ENCODE measurements at regions not wholly inside any gene's neighbourhood (a gene's known extent, or its start where the extent isn't known, plus 50 kb on each side); places are given as distances from the start of the nearest gene placed in this dataset.
A peak's percentile ranks its signal among the peaks of the same experiment; 100 is the strongest.

GRCh38 chr12:46472893-46473633, 100.5 kb upstream of the SLC38A2 start:
- Histone ChIP-seq H2BK5ac (ENCODE audit: low read depth, low read length, poor library complexity, severe bottlenecking) (peak overlapping the region; percentile 94), H4K8ac (ENCODE audit: low read depth in 2 of 2, low read length in 2 of 2) (peak overlapping the region; percentile 61 to 65; a peak in 3 of 4 replicates), H2BK120ac (ENCODE audit: low read depth, low read length) (peak overlapping the region; percentile 96), H3K23ac (ENCODE audit: low read depth, low read length) (no peak overlapping the region), H3K9ac (ENCODE audit: low read depth, low read length) (no peak overlapping the region; the same call in 1 of the 2 replicates), H3K9me3 (ENCODE audit: control insufficient read depth, insufficient read depth, low read length) (no peaks in the 10 kb centered on the region), H3K56ac (ENCODE audit: extremely low read depth, insufficient read depth, low read length) (peak overlapping the region; percentile 42), H2BK15ac (ENCODE audit: low read depth, low read length) (peak overlapping the region; percentile 97; the same call in 1 of the 3 replicates), H4K20me1 (ENCODE audit: insufficient read depth, low read length) (no peaks in the 10 kb centered on the region), H3K4me3 (ENCODE audit: insufficient read depth, low read depth, low read length) (no peak overlapping the region), H3K18ac (ENCODE audit: low read depth, low read length) (peak overlapping the region; percentile 79), H2AK5ac (ENCODE audit: low read depth, low read length) (no peak overlapping the region), H3K27me3 (ENCODE audit: control insufficient read depth, insufficient read depth, low read length) (no peaks in the 10 kb centered on the region), H3K4me2 (ENCODE audit: low read depth, low read length) (peak overlapping the region; percentile 6; the same call in 1 of the 2 replicates), H3K27ac (ENCODE audit: insufficient read depth, low read length) (peak overlapping the region; percentile 86; the same call in 1 of the 2 replicates), H4K91ac (ENCODE audit: insufficient read depth, low read depth, low read length) (peak overlapping the region; percentile 34; the same call in 1 of the 2 replicates), H3K79me1 (ENCODE audit: low read depth in 1 of 2, low read length in 2 of 2) (peaks cover 19 to 37% of the 10 kb centered on the region in 2 experiments), H2BK20ac (ENCODE audit: low read depth, low read length) (peak overlapping the region; percentile 72), H3K4ac (ENCODE audit: low read depth, low read length) (peak overlapping the region; percentile 91), H3K9me1 (ENCODE audit: insufficient read depth, low read length) (peaks cover 17% of the 10 kb centered on the region), H3K14ac (replicated peaks; ENCODE audit: low read depth, low read length) (no peak overlapping the region; the same call in 1 of the 2 replicates), H4K5ac (ENCODE audit: low read depth, low read length) (no peak overlapping the region; the same call in 1 of the 2 replicates), H3K36me3 (ENCODE audit: control insufficient read depth, insufficient read depth, low read length) (no peaks in the 10 kb centered on the region), H2AFZ (replicated peaks; ENCODE audit: low read length, poor library complexity) (no peak overlapping the region), H3K4me1 (ENCODE audit: control insufficient read depth, insufficient read depth, low read length) (peaks cover 24% of the 10 kb centered on the region), H2AK9ac (replicated peaks; ENCODE audit: low read depth, low read length, poor library complexity) (no peak overlapping the region)
- TF ChIP-seq RFX5 (IDR thresholded peaks at IDR 0.05; ENCODE audit: low read depth, low read length) (no peak), RCOR1 (IDR thresholded peaks at IDR 0.05; ENCODE audit: insufficient replicate concordance, low read length) (no peak), USF2 (IDR thresholded peaks at IDR 0.05; ENCODE audit: low read depth, low read length) (no peak), MAFK (IDR thresholded peaks at IDR 0.05; ENCODE audit: low read depth, low read length) (no peak), FOS (IDR thresholded peaks at IDR 0.05; ENCODE audit: low read depth, low read length) (no peak), POLR2A (IDR thresholded peaks at IDR 0.05; ENCODE audit: low read depth, low read length) (no peak), MAZ (IDR thresholded peaks at IDR 0.05; ENCODE audit: borderline replicate concordance, low read depth, low read length) (no peak)
- ChIA-PET CTCF (interaction anchor here (1.3 kb wide), 1 partner anchor 19 kb away, joined by 3 read pairs; no protein-coding TSS in a partner anchor), POLR2A (ENCODE audit: unreplicated experiment) (interaction anchor here (0.7 to 1.3 kb wide), 6 partner anchors 19 to 106 kb away, joined by 3 to 5 read pairs (median 3); no protein-coding TSS in a partner anchor)
- intact Hi-C loops (cut with micrococcal nuclease): loop anchor here (1.0 to 5.0 kb wide), 7 partner anchors 41 to 188 kb away; partner anchors contain the start of gene SLC38A2
- BruUV-seq (replicated peaks): no TSS peak
- dilution Hi-C loops (cut with HindIII; ENCODE audit: low sequenced_read_pairs, unreplicated experiment): no loop called here
- peak; percentile 76 for DNase-seq
- in situ Hi-C loops (cut with MboI; ENCODE audit: low sequenced_read_pairs): no loop called here
- no CpG with 5 or more reads among the region's 4 CpGs for WGBS, 2 experiments (ENCODE audit: extremely low coverage in 2 of 2, insufficient read length in 1 of 2)
- ATAC-seq (ENCODE audit: low read depth): no peak

Data from IMR-90 (cell line).